ENCODE measurements at regions not wholly inside any gene's neighbourhood (a gene's known extent, or its start where the extent isn't known, plus 50 kb on each side); places are given as distances from the start of the nearest gene placed in this dataset.
A peak's percentile ranks its signal among the peaks of the same experiment; 100 is the strongest.

DNA sequence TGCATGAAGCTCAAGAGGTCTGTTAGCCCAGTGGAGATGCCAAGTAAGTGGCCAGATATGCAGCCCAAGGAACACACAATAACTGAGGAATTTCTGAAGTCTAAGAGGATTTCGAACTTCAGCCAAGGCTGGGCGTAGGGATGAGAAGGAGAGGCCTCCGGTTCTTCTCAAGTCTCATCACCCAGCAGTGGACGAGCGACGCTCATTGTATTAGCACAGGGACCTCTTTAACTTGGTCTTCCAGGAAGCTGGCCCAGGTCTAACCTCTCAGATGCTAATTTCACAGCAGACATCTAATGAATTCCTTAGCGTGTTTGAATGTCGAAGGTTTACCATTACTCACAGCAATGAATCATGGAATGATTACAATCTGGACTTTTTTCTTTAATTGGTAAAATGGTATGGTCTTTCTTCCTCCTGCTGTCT lies 85.0 kb downstream of the HES1 start:
- no peaks in the 10 kb centered on the region for H3K27me3 ChIP-seq (ENCODE audit: control insufficient read depth in 1 of 2, insufficient read depth in 2 of 2, low read length in 2 of 2)
- H3K4me3 ChIP-seq (ENCODE audit: low read depth in 1 of 2, low read length in 2 of 2) = no peak overlapping the region
- H3K9me3 ChIP-seq (ENCODE audit: low read length) = no peaks in the 10 kb centered on the region
- H3K27ac ChIP-seq (ENCODE audit: low read depth, low read length) = no peak overlapping the region
- H3K9ac ChIP-seq (ENCODE audit: low read length) = no peak overlapping the region
- no peaks in the 10 kb centered on the region for H3K36me3 ChIP-seq (ENCODE audit: insufficient read depth, low read length)
- H3K4me1 ChIP-seq (ENCODE audit: insufficient read depth, low read length) = peaks cover 22% of the 10 kb centered on the region

DNA sequence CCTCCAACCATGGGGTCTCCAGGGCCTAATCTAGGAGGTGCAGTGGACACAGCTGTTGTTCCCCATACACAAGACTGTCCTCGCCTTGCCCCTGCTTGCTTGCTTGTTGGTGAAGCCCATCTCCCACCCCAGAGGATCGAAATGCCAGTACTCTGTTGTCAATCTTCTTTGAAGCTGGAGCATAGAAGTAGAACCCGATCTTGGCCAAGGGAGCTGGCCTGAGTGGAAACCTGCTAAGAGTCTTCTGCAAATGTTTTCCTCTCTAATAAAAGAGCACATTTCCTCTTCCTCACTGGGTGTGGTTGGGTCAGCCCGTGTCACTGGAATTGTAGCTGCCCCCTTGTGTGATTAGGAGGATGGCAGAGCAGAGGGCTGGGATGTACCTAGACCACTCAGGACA lies 85.4 kb downstream of the HES1 start:
- Histone ChIP-seq H3K9me3 (ENCODE audit: low read length) (no peaks in the 10 kb centered on the region), H3K27ac (ENCODE audit: low read depth, low read length) (no peak overlapping the region), H3K36me3 (ENCODE audit: insufficient read depth, low read length) (no peaks in the 10 kb centered on the region), H3K27me3 (ENCODE audit: control insufficient read depth in 1 of 2, insufficient read depth in 2 of 2, low read length in 2 of 2) (no peaks in the 10 kb centered on the region), H3K9ac (ENCODE audit: low read length) (no peak overlapping the region), H3K4me1 (ENCODE audit: insufficient read depth, low read length) (peaks cover 22% of the 10 kb centered on the region), H3K4me3 (ENCODE audit: low read depth in 1 of 2, low read length in 2 of 2) (no peak overlapping the region)

DNA sequence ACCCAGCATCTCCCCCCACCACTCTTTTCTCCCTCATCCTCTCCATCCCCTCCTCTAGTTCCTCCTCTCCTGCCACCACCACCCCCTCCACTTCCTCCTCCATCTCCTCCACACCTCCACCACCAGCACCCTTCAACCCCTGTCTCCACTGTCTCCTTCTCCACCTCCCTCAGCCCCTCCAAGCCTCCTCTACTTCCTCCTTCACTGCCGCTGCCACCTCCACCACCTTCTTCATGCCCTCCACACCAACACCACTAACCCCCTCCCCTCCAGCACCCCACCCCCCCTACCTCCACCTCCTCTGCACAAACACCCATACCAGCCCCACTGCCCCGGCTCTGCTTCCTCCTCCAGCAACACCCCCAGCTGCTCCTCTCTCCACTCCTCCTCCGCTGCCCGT lies 88.0 kb downstream of the HES1 start:
- Histone ChIP-seq H3K27me3 (ENCODE audit: control insufficient read depth in 1 of 2, insufficient read depth in 2 of 2, low read length in 2 of 2) (no peaks in the 10 kb centered on the region), H3K27ac (ENCODE audit: low read depth, low read length) (no peak overlapping the region)

DNA sequence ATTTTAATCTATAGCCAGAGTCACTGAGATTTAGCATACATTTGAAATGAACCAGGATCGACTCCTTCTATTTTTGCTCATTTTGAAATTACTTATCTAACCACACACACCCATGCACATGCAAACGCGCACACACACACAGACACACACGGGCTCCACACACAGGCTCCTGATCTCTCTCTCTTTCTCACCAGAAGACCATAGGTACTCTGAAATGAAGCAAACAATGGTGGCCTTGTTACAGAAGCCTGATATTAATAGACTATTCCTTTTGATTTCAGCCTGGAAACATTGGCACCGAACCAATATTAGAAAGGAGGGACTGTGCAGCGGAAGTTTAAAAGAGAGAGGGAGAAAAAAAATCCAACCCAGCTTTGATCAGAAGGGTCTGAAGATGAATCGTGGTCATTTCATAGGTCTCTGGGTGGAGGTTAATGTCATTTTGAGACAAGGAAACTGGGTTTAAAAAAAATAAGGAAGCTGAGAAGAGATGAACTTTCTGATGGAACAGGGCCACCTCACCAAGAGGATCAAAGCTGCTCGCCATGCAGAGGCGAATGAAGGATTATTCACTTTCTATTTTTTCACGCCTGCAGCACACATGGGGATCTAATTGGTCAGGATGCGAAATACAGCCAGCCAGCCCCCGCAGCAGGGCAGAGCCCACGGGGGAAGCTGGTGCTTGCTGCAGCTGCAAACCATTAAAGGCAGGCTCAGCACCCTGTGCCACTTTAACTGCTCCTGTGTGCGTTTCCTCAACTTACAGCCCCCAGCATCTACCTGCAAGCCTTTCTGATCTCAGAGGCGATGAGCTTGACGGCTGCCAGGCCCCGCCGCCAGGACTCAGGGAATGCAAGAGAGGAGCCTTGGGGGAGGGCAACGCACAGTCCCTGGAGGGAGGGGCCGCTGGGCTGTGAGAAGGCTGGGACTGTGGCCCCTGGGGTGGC lies 88.8 kb downstream of the HES1 start:
- Histone ChIP-seq H3K27me3 (ENCODE audit: control insufficient read depth in 1 of 2, insufficient read depth in 2 of 2, low read length in 2 of 2) (no peaks in the 10 kb centered on the region), H3K27ac (ENCODE audit: low read depth, low read length) (peak overlapping the region; percentile 12), H3K9me3 (ENCODE audit: low read length) (no peaks in the 10 kb centered on the region), H3K4me1 (ENCODE audit: insufficient read depth, low read length) (peaks cover 22% of the 10 kb centered on the region), H3K4me3 (ENCODE audit: low read depth in 1 of 2, low read length in 2 of 2) (no peak overlapping the region), H3K36me3 (ENCODE audit: insufficient read depth, low read length) (no peaks in the 10 kb centered on the region), H3K9ac (ENCODE audit: low read length) (no peak overlapping the region)

More for the DNA sequence above, 88.0 kb downstream of the HES1 start:
- Histone ChIP-seq H3K4me3 (ENCODE audit: low read depth in 1 of 2, low read length in 2 of 2) (no peak overlapping the region), H3K9ac (ENCODE audit: low read length) (no peak overlapping the region), H3K36me3 (ENCODE audit: insufficient read depth, low read length) (no peaks in the 10 kb centered on the region), H3K4me1 (ENCODE audit: insufficient read depth, low read length) (peaks cover 22% of the 10 kb centered on the region), H3K9me3 (ENCODE audit: low read length) (no peaks in the 10 kb centered on the region)

DNA sequence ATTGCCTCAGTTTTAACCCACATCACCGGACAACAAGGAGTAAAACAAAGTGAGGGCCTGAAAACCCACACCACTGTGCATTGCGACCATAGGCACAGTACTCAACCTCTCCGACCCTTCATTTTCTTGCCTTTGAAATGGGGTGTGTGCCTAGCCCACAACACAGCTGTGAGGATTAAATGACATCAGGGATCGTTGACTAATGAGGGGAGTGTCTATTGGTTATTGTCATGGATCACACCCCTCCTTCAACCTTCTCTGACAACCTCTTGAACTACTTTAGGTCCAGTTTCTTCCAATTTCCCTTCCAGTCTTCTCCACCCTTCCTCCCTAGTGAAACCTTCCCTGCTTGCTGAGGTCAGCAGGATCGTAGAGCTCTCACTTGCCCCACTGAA lies 89.5 kb downstream of the HES1 start:
- H3K27me3 ChIP-seq (ENCODE audit: control insufficient read depth in 1 of 2, insufficient read depth in 2 of 2, low read length in 2 of 2) = no peaks in the 10 kb centered on the region
- H3K4me1 ChIP-seq (ENCODE audit: insufficient read depth, low read length) = peaks cover 22% of the 10 kb centered on the region
- H3K27ac ChIP-seq (ENCODE audit: low read depth, low read length) = no peak overlapping the region
- H3K36me3 ChIP-seq (ENCODE audit: insufficient read depth, low read length) = no peaks in the 10 kb centered on the region
- no peak overlapping the region for H3K4me3 ChIP-seq (ENCODE audit: low read depth in 1 of 2, low read length in 2 of 2)
- H3K9me3 ChIP-seq (ENCODE audit: low read length) = no peaks in the 10 kb centered on the region
- no peak overlapping the region for H3K9ac ChIP-seq (ENCODE audit: low read length)

DNA sequence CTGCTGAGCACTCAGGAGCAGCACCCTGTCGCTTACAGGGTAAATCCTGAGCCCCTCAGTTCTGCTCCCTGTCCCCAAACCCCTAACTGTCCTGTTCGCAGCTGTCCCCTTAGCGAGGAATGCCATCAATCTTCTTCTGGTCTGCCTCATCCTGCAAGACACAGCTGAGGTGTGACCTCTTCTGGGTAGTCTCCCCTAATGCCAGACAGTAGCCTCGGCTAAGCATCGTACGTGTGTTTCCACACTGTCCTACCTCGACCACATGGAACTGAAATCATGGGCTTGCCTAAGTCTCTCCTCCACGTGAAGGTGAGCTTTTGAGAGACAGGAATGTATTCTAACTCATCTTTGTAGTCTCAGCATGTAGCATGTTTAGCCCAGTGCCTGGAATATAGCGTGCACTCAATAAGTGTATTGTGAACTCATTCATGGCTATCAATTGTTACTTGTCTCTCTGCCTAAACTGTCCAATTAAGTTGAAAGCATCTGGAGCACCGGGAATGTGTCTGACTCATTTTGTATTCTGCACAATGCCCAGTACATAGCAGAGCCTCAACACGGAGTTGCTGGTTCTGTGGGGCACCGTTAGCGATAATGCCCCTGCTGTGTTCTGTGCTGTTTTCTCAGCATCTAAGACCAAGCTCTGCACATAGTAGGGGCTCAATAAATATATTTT lies 90.2 kb downstream of the HES1 start:
- H3K4me3 ChIP-seq (ENCODE audit: low read depth in 1 of 2, low read length in 2 of 2) = no peak overlapping the region
- H3K27ac ChIP-seq (ENCODE audit: low read depth, low read length) = no peak overlapping the region
- H3K27me3 ChIP-seq (ENCODE audit: control insufficient read depth in 1 of 2, insufficient read depth in 2 of 2, low read length in 2 of 2) = no peaks in the 10 kb centered on the region
- H3K36me3 ChIP-seq (ENCODE audit: insufficient read depth, low read length) = no peaks in the 10 kb centered on the region
- no peaks in the 10 kb centered on the region for H3K9me3 ChIP-seq (ENCODE audit: low read length)
- peaks cover 22% of the 10 kb centered on the region for H3K4me1 ChIP-seq (ENCODE audit: insufficient read depth, low read length)
- no peak overlapping the region for H3K9ac ChIP-seq (ENCODE audit: low read length)

DNA sequence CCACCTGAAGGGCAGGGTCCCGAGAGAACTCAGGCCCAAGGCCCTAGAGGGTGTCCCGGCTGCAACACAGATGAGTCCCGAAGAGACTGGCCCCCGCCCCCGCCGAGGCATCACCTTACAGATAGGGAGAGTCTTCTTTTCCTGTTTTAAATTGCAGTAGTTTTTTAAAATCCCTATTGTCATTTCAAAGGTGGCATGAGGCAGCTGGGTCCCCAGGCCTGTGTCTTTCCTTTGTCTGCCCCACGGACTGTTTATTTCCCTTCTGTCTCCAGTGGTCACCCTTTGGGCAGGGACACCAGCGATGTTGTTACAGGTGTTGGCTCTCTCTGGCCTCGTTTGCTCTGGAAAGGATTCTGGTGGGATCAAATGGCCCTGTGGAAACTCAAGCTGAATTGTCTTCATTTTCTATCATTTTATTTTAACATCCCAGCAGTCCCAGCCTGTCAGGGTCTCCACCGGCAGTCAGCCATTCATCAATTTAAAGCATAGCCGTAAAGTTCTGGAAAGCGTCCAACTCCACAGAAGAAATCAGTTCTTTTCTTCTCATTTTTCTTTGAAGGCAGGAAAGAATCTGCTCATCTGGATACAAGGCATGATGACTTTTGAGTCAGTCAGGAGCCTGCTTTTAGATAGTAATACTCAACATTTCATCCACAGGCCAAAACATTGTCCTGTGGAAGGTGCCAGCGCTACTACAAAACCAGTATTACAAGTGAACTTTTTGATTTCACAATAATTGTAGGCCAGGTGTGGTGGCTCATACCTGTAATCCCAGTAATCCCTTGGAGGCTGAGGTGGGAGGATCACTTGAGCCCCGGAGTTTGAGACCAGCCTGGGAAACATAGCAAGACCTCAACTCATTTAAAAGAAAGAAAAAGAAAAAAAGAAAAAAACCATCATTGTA lies 96.2 kb downstream of the HES1 start:
- H3K9me3 ChIP-seq (ENCODE audit: low read length) = no peaks in the 10 kb centered on the region
- H3K4me3 ChIP-seq (ENCODE audit: low read depth in 1 of 2, low read length in 2 of 2) = no peak overlapping the region
- H3K9ac ChIP-seq (ENCODE audit: low read length) = no peak overlapping the region
- H3K4me1 ChIP-seq (ENCODE audit: insufficient read depth, low read length) = no peaks in the 10 kb centered on the region
- H3K27ac ChIP-seq (ENCODE audit: low read depth, low read length) = no peak overlapping the region
- H3K36me3 ChIP-seq (ENCODE audit: insufficient read depth, low read length) = no peaks in the 10 kb centered on the region
- no peaks in the 10 kb centered on the region for H3K27me3 ChIP-seq (ENCODE audit: control insufficient read depth in 1 of 2, insufficient read depth in 2 of 2, low read length in 2 of 2)

DNA sequence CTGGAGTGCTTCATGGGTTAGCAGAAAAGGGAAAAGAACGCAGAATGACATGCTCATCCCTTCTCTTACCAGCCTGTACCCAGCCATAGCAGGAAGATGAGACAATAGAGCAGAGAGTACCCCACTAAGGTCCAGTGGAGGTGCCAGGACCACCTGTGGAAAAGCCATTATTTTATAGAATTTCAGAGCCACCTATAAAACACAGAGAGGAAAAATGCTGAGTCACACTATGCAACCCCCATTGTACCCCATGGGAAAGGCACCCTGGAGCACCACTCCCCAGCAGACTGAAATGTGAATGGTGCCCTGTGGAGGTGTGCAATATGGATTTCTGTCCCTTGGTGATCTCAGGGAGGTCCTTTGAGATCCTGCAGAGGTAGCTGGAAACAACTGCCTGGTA lies 97.2 kb downstream of the HES1 start:
- no peak overlapping the region for H3K4me3 ChIP-seq (ENCODE audit: low read depth in 1 of 2, low read length in 2 of 2)
- no peaks in the 10 kb centered on the region for H3K36me3 ChIP-seq (ENCODE audit: insufficient read depth, low read length)
- H3K27me3 ChIP-seq (ENCODE audit: control insufficient read depth in 1 of 2, insufficient read depth in 2 of 2, low read length in 2 of 2) = no peaks in the 10 kb centered on the region
- no peak overlapping the region for H3K27ac ChIP-seq (ENCODE audit: low read depth, low read length)
- H3K9me3 ChIP-seq (ENCODE audit: low read length) = no peaks in the 10 kb centered on the region
- no peak overlapping the region for H3K9ac ChIP-seq (ENCODE audit: low read length)
- no peaks in the 10 kb centered on the region for H3K4me1 ChIP-seq (ENCODE audit: insufficient read depth, low read length)

DNA sequence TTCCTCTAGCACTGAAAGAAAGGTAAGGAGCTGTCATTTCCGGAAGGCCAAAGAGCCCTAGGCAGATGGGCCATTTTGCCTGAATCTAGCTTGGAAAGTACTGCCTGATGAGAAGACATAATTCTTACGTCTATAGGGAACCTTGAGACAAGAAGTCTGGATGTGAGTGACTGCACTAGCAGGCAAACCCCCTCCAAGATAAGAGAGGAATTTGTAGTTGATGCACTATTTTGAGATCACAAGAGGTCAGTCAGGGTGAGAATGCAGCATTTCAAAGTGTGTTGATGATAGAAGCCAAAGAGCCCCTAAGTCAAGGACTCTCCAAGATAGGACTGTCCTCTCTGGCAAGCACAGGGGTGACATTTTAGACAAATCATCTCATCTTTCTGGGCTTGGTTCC lies 99.2 kb downstream of the HES1 start:
- H3K27me3 ChIP-seq (ENCODE audit: control insufficient read depth in 1 of 2, insufficient read depth in 2 of 2, low read length in 2 of 2) = no peaks in the 10 kb centered on the region
- no peaks in the 10 kb centered on the region for H3K4me1 ChIP-seq (ENCODE audit: insufficient read depth, low read length)
- no peak overlapping the region for H3K27ac ChIP-seq (ENCODE audit: low read depth, low read length)

DNA sequence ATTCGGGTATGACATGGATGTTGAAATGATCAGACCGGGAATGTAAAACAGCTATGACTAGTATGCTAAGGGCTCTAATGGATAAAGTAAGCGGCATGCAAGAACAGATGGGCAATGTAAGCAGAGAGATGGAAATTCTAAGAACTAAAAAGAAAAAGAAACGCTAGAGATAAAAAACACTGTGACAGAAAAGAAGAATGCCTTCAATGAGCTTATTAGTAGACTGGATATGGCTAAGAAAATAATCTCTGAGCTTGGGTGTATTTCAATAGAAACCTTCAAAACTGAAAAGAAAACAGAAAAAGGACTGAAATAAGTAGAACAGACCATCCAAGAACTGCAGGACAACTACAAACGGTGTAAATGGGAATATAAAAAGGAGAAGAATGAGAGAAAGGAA lies 101.2 kb downstream of the HES1 start:
- H3K36me3 ChIP-seq (ENCODE audit: insufficient read depth, low read length) = no peaks in the 10 kb centered on the region
- H3K27ac ChIP-seq (ENCODE audit: low read depth, low read length) = no peak overlapping the region
- H3K4me3 ChIP-seq (ENCODE audit: low read depth in 1 of 2, low read length in 2 of 2) = no peak overlapping the region
- no peaks in the 10 kb centered on the region for H3K27me3 ChIP-seq (ENCODE audit: control insufficient read depth in 1 of 2, insufficient read depth in 2 of 2, low read length in 2 of 2)
- no peak overlapping the region for H3K9ac ChIP-seq (ENCODE audit: low read length)
- no peaks in the 10 kb centered on the region for H3K4me1 ChIP-seq (ENCODE audit: insufficient read depth, low read length)
- no peaks in the 10 kb centered on the region for H3K9me3 ChIP-seq (ENCODE audit: low read length)

More for the DNA sequence above, 99.2 kb downstream of the HES1 start:
- Histone ChIP-seq H3K4me3 (ENCODE audit: low read depth in 1 of 2, low read length in 2 of 2) (no peak overlapping the region), H3K9ac (ENCODE audit: low read length) (no peak overlapping the region), H3K36me3 (ENCODE audit: insufficient read depth, low read length) (no peaks in the 10 kb centered on the region), H3K9me3 (ENCODE audit: low read length) (no peaks in the 10 kb centered on the region)

DNA sequence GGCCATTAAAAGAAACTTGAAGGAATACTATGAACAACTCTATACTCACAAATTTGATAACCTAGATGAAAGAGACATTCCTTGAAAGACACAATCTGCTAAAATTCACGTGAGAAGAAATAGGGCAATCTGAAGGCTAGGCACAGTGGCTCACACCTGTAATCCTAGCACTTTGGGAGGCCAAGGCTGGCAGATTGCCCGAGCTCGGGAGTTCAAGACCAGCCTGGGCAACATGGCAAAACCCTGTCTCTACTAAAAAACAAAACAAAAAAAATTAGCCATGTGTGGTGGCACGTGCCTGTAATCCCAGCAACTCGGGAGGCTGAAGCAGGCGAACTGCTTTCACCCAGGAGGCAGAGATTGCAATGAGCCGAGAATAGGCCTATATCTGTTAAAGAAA lies 104.8 kb downstream of the HES1 start:
- Histone ChIP-seq H3K9ac (ENCODE audit: low read length) (no peak overlapping the region), H3K27ac (ENCODE audit: low read depth, low read length) (no peak overlapping the region), H3K27me3 (ENCODE audit: control insufficient read depth in 1 of 2, insufficient read depth in 2 of 2, low read length in 2 of 2) (no peaks in the 10 kb centered on the region), H3K4me1 (ENCODE audit: insufficient read depth, low read length) (no peaks in the 10 kb centered on the region), H3K4me3 (ENCODE audit: low read depth in 1 of 2, low read length in 2 of 2) (no peak overlapping the region), H3K9me3 (ENCODE audit: low read length) (no peaks in the 10 kb centered on the region), H3K36me3 (ENCODE audit: insufficient read depth, low read length) (no peaks in the 10 kb centered on the region)

Measured in muscle layer of colon (tissue), 2 donors.